ENCODE measurements at regions not wholly inside any gene's neighbourhood (a gene's known extent, or its start where the extent isn't known, plus 50 kb on each side); places are given as distances from the start of the nearest gene placed in this dataset.

DNA sequence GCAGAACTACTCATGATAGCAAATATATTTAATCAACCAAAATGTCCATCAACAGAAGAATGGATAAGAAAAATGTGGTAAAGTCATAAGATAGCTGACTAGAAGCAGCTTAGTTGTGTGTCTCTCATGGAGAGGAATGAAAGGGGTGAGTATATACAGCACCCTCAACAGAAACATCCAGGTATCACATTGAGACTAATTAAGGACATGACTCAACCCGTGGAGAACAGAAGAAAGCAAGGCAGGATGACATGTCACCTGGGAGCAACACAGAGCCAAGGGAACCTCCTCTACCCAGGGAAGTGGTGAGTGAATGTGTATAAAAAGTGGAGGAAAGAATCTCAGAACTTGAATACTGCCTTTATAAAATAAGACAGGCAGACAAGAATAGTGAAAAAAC, 1695.0 kb upstream of the CELF4 start:
- TF ChIP-seq, protein P1, sequence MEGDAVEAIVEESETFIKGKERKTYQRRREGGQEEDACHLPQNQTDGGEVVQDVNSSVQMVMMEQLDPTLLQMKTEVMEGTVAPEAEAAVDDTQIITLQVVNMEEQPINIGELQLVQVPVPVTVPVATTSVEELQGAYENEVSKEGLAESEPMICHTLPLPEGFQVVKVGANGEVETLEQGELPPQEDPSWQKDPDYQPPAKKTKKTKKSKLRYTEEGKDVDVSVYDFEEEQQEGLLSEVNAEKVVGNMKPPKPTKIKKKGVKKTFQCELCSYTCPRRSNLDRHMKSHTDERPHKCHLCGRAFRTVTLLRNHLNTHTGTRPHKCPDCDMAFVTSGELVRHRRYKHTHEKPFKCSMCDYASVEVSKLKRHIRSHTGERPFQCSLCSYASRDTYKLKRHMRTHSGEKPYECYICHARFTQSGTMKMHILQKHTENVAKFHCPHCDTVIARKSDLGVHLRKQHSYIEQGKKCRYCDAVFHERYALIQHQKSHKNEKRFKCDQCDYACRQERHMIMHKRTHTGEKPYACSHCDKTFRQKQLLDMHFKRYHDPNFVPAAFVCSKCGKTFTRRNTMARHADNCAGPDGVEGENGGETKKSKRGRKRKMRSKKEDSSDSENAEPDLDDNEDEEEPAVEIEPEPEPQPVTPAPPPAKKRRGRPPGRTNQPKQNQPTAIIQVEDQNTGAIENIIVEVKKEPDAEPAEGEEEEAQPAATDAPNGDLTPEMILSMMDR (IDR thresholded peaks at IDR 0.05 in 8 of 11, conservative IDR thresholded peaks at IDR 0.05 in 3 of 11), result no peak
- TF ChIP-seq POLR2A (IDR thresholded peaks at IDR 0.05), result no peak
